H9 (cell line): ENCODE measurements at regions not wholly inside any gene's neighbourhood (a gene's known extent, or its start where the extent isn't known, plus 50 kb on each side); places are given as distances from the start of the nearest gene placed in this dataset.
"Not testable (repeated sequence)": the region's sequence is repeated elsewhere in the genome, so short reads cannot be mapped to it uniquely, and the experiment has no call there.

Experiments
- DNase-seq: peaks from one replicate; pipeline ENCODE4 v3.0.0-alpha.2; 2017
- H2AFZ ChIP-seq: one replicate; pipeline ENCODE4 v1.6.1; 2013; ENCODE audit warnings: mild to moderate bottlenecking, low read length, control low read depth, moderate library complexity
- H2AK5ac ChIP-seq: 2 replicates; pipeline ENCODE4 v1.6.1; 2013; ENCODE audit warnings: low read length, control low read depth, mixed read lengths; ENCODE audit not compliant: insufficient read length
- H2BK120ac ChIP-seq: one replicate; pipeline ENCODE4 v1.6.1; 2013; ENCODE audit warnings: low read depth, mild to moderate bottlenecking, low read length, control low read depth, inconsistent platforms; ENCODE audit not compliant: poor library complexity, severe bottlenecking
- H2BK12ac ChIP-seq: 2 replicates; pipeline ENCODE4 v1.6.1; 2013; ENCODE audit warnings: low read length, control low read depth, mixed read lengths, low read depth; ENCODE audit not compliant: insufficient read length
- H2BK15ac ChIP-seq: 2 replicates; pipeline ENCODE4 v1.6.1; 2013; ENCODE audit warnings: low read depth, low read length, control low read depth
- H2BK20ac ChIP-seq: one replicate; pipeline ENCODE4 v1.6.1; 2013; ENCODE audit warnings: low read depth, mild to moderate bottlenecking, low read length, control low read depth, inconsistent platforms; ENCODE audit not compliant: poor library complexity, severe bottlenecking
- H2BK5ac ChIP-seq: 2 replicates; pipeline ENCODE4 v1.6.1; 2013; ENCODE audit warnings: low read length, control low read depth, mixed read lengths; ENCODE audit not compliant: insufficient read length
- H3K14ac ChIP-seq: 2 replicates; pipeline ENCODE4 v1.6.1; 2013; ENCODE audit warnings: low read length, control low read depth; ENCODE audit not compliant: insufficient read depth
- H3K18ac ChIP-seq: 2 replicates; pipeline ENCODE4 v1.6.1; 2013; ENCODE audit warnings: low read depth, mild to moderate bottlenecking, mixed read lengths, low read length, control low read depth; ENCODE audit not compliant: insufficient read length
- H3K23ac ChIP-seq: 2 replicates; pipeline ENCODE4 v1.6.1; 2013; ENCODE audit warnings: low read length, control low read depth, mixed read lengths, low read depth; ENCODE audit not compliant: insufficient read length
- H3K23me2 ChIP-seq: 2 replicates; pipeline ENCODE4 v1.6.1; 2013; ENCODE audit warnings: low read depth, mild to moderate bottlenecking, mixed read lengths, low read length, control low read depth; ENCODE audit not compliant: insufficient read length, poor library complexity, severe bottlenecking
- H3K27ac ChIP-seq: 2 replicates; pipeline ENCODE4 v1.5.1; 2013; ENCODE audit warnings: low read length, control low read depth, mixed read lengths, low read depth; ENCODE audit not compliant: insufficient read length
- H3K27me3 ChIP-seq: 2 replicates; pipeline ENCODE4 v1.6.1; 2013; ENCODE audit warnings: low read length, control low read depth, inconsistent platforms; ENCODE audit not compliant: insufficient read depth
- H3K4ac ChIP-seq: 2 replicates; pipeline ENCODE4 v1.6.1; 2013; ENCODE audit warnings: low read depth, mild to moderate bottlenecking, control low read depth, inconsistent platforms, low read length, moderate library complexity
- H3K4me1 ChIP-seq: 2 replicates; pipeline ENCODE4 v1.6.1; 2013; ENCODE audit warnings: low read length, control low read depth, inconsistent platforms; ENCODE audit not compliant: insufficient read depth
- H3K4me2 ChIP-seq: 2 replicates; pipeline ENCODE4 v1.6.1; 2013; ENCODE audit warnings: low read length, control low read depth, mixed read lengths; ENCODE audit not compliant: insufficient read length, insufficient read depth
- H3K56ac ChIP-seq: 2 replicates; pipeline ENCODE4 v1.6.1; 2013; ENCODE audit warnings: low read depth, mild to moderate bottlenecking, mixed read lengths, low read length, control low read depth; ENCODE audit not compliant: insufficient read length
- H3K79me1 ChIP-seq: 2 replicates; pipeline ENCODE4 v1.6.1; 2013; ENCODE audit warnings: low read depth, mild to moderate bottlenecking, moderate library complexity, low read length, control low read depth, inconsistent platforms; ENCODE audit not compliant: insufficient read depth, poor library complexity, severe bottlenecking
- H3K79me2 ChIP-seq: 2 replicates; pipeline ENCODE4 v1.6.1; 2013; ENCODE audit warnings: low read length, control low read depth, inconsistent platforms; ENCODE audit not compliant: insufficient read depth
- H3K9ac ChIP-seq: 2 replicates; pipeline ENCODE4 v1.6.1; 2013; ENCODE audit warnings: low read length, control low read depth, mixed read lengths; ENCODE audit not compliant: insufficient read length; ENCODE audit errors: extremely low read depth
- H3K9me3 ChIP-seq: one replicate; pipeline ENCODE4 v1.6.1; 2013; ENCODE audit warnings: low read depth, low read length, inconsistent platforms; ENCODE audit not compliant: control insufficient read depth
- H3T11ph ChIP-seq: one replicate; pipeline ENCODE4 v1.6.1; 2013; ENCODE audit warnings: mild to moderate bottlenecking, low read length, control low read depth, inconsistent platforms
- H4K20me1 ChIP-seq: one replicate; pipeline ENCODE4 v1.6.1; 2013; ENCODE audit not compliant: control insufficient read depth, insufficient read length, insufficient read depth
- H4K5ac ChIP-seq: 2 replicates; pipeline ENCODE4 v1.6.1; 2013; ENCODE audit warnings: low read depth, mild to moderate bottlenecking, mixed read lengths, low read length, control low read depth; ENCODE audit not compliant: insufficient read length
- H4K8ac ChIP-seq: replicated peaks from 2 replicates; pipeline ENCODE4 v1.6.1; 2013; ENCODE audit warnings: low read length, control low read depth, mixed read lengths, low read depth; ENCODE audit not compliant: insufficient read length
- H4K91ac ChIP-seq: 2 replicates; pipeline ENCODE4 v1.6.1; 2013; ENCODE audit warnings: low read depth, mild to moderate bottlenecking, moderate library complexity, mixed read lengths, low read length, control low read depth; ENCODE audit not compliant: insufficient read length
- H3K27ac Mint-ChIP-seq, 3 experiments: 2 replicates in 2 of 3; 3 replicates in 1 of 3; pipeline ENCODE4 v1.8.0; 2020 to 2021; ENCODE audit warnings: mixed read lengths in 3 of 3, mild to moderate bottlenecking in 1 of 3, moderate library complexity in 1 of 3
- H3K27me3 Mint-ChIP-seq: 2 replicates; pipeline ENCODE4 v1.8.0; 2021; ENCODE audit warnings: low read depth, mild to moderate bottlenecking, moderate library complexity, mixed read lengths
- H3K36me3 Mint-ChIP-seq, 3 experiments: 2 replicates in 2 of 3; 3 replicates in 1 of 3; pipeline ENCODE4 v1.8.0; 2020 to 2021; ENCODE audit warnings: low read depth in 3 of 3, mixed read lengths in 3 of 3; ENCODE audit not compliant: insufficient read depth in 1 of 3
- H3K4me1 Mint-ChIP-seq, 2 experiments: 2 replicates each; pipeline ENCODE4 v1.8.0; 2020; ENCODE audit warnings: mixed read lengths in 2 of 2
- H3K4me3 Mint-ChIP-seq, 2 experiments: 2 replicates in 1 of 2; 3 replicates in 1 of 2; pipeline ENCODE4 v1.8.0; 2020 to 2021; ENCODE audit warnings: mild to moderate bottlenecking in 2 of 2, mixed read lengths in 2 of 2, moderate library complexity in 1 of 2
- H3K9me3 Mint-ChIP-seq, 2 experiments: 2 replicates in 1 of 2; 3 replicates in 1 of 2; pipeline ENCODE4 v1.8.0; 2020; ENCODE audit warnings: mild to moderate bottlenecking in 2 of 2, mixed read lengths in 2 of 2, moderate library complexity in 1 of 2
- WGBS: extraction: QIAGEN DNeasy Blood & Tissue Kit; methylation state at CpG from one replicate; pipeline ENCODE4 v1.1.7; 2013; ENCODE audit warnings: missing lambda C conversion rate, low lambda C conversion rate, mixed read lengths; ENCODE audit not compliant: insufficient read length; ENCODE audit errors: extremely low coverage; 5-methylcytosine and 5-hydroxymethylcytosine counted together
- TF ChIP-seq, protein P1 (sequence below): fragments of 200-600 bp; sonication (generic); conservative IDR thresholded peaks from 3 replicates; pipeline ENCODE4 v1.8.0; 2021; ENCODE audit warnings: antibody characterized with exemption, mild to moderate bottlenecking

DNA sequence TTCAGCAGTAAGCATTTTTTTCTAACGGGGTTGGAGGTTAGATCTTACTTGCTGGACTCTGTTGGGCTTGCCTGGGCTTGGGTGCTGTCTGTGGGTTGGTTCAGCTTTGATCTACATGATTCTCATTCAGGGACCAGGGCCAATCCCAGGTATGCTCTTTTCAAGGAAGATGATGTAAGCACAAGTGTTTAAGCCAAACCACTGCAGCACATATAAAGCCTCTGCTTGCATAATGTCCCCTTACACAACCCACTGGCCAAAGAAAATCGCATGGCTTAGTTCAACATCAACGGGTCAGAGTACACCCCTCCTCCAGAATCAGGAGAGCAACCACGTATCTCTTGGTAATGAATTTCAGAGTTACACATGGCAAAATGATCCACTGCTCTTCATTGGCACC is 83.9 kb downstream of the DNAJB9 start:
- no peaks in the 10 kb centered on the region for H3K9me3 Mint-ChIP-seq
- WGBS = no CpG with 5 or more reads among the region's 4 CpGs

DNA sequence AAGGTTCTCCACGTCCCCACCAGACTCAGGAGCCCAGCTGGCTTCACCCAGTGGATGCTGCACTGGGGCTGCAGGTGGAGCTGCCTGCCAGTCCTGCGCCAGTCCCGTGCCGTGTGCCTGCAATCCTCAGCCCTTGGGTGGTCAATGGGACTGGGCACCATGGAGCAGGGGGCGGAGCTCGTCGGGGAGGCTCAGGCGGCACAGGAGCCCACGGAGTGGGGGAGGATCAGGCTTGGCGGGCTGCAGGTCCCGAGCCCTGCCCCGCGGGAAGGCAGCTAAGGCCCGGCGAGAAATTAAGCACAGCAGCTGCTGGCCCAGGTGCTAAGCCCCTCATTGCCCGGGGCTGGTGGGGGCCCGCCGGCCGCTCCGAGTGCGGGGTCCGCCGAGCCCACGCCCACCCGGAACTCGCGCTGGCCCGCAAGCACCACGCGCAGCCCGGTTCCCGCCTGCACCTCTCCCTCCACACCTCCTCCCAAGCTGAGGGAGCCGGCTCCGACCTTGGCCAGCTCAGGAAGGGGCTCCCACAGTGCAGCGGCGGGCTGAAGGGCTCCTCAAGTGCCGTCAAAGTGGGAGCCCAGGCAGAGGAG is 87.6 kb downstream of the DNAJB9 start:
- not testable (repeated sequence) for H3K36me3 Mint-ChIP-seq, H3K4me1 Mint-ChIP-seq, H3K4ac ChIP-seq, DNase-seq, H3K56ac ChIP-seq, H3K79me1 ChIP-seq, H3K23me2 ChIP-seq, H4K5ac ChIP-seq, H2BK5ac ChIP-seq, H3K79me2 ChIP-seq, H3K4me3 Mint-ChIP-seq, H2BK120ac ChIP-seq, H3K27ac ChIP-seq, H2BK15ac ChIP-seq, H2BK12ac ChIP-seq, H4K8ac ChIP-seq, H3K4me1 ChIP-seq, H3K9me3 ChIP-seq, H2AK5ac ChIP-seq, H3K27me3 ChIP-seq, H2BK20ac ChIP-seq, H4K20me1 ChIP-seq, H3T11ph ChIP-seq, H2AFZ ChIP-seq, H3K9me3 Mint-ChIP-seq, H3K14ac ChIP-seq, H3K4me2 ChIP-seq, H4K91ac ChIP-seq, H3K9ac ChIP-seq, H3K18ac ChIP-seq, H3K27ac Mint-ChIP-seq, H3K23ac ChIP-seq, H3K27me3 Mint-ChIP-seq
- no CpG with 5 or more reads among the region's 37 CpGs for WGBS

More for the DNA sequence above, 83.9 kb downstream of the DNAJB9 start:
- H3K56ac ChIP-seq = no peak overlapping the region
- no peak overlapping the region for H3T11ph ChIP-seq
- no peak overlapping the region for H3K18ac ChIP-seq
- Mint-ChIP-seq H3K36me3 (no peaks in the 10 kb centered on the region), H3K27me3 (no peaks in the 10 kb centered on the region), H3K4me3 (no peak overlapping the region), H3K4me1 (no peaks in the 10 kb centered on the region), H3K27ac (no peak overlapping the region)
- no peak overlapping the region for H3K9ac ChIP-seq
- H3K27ac ChIP-seq = no peak overlapping the region
- H2AK5ac ChIP-seq = no peak overlapping the region
- no peak for DNase-seq
- H3K79me1 ChIP-seq = no peaks in the 10 kb centered on the region
- no peak overlapping the region for H3K4me2 ChIP-seq
- no peaks in the 10 kb centered on the region for H3K79me2 ChIP-seq
- no peaks in the 10 kb centered on the region for H3K9me3 ChIP-seq
- H2BK12ac ChIP-seq = no peak overlapping the region
- H2BK120ac ChIP-seq = no peak overlapping the region
- H3K14ac ChIP-seq = no peak overlapping the region
- H3K23me2 ChIP-seq = no peaks in the 10 kb centered on the region
- no peak overlapping the region for H2BK20ac ChIP-seq
- no peak overlapping the region for H3K23ac ChIP-seq
- no peak overlapping the region for H4K91ac ChIP-seq
- H3K4me1 ChIP-seq = no peaks in the 10 kb centered on the region
- H2BK15ac ChIP-seq = no peak overlapping the region
- no peak overlapping the region for H4K5ac ChIP-seq
- H4K20me1 ChIP-seq = no peaks in the 10 kb centered on the region
- no peak overlapping the region for H3K4ac ChIP-seq
- H4K8ac ChIP-seq = no peak overlapping the region
- H2BK5ac ChIP-seq = no peak overlapping the region
- H2AFZ ChIP-seq = no peak overlapping the region
- TF ChIP-seq, protein P1, sequence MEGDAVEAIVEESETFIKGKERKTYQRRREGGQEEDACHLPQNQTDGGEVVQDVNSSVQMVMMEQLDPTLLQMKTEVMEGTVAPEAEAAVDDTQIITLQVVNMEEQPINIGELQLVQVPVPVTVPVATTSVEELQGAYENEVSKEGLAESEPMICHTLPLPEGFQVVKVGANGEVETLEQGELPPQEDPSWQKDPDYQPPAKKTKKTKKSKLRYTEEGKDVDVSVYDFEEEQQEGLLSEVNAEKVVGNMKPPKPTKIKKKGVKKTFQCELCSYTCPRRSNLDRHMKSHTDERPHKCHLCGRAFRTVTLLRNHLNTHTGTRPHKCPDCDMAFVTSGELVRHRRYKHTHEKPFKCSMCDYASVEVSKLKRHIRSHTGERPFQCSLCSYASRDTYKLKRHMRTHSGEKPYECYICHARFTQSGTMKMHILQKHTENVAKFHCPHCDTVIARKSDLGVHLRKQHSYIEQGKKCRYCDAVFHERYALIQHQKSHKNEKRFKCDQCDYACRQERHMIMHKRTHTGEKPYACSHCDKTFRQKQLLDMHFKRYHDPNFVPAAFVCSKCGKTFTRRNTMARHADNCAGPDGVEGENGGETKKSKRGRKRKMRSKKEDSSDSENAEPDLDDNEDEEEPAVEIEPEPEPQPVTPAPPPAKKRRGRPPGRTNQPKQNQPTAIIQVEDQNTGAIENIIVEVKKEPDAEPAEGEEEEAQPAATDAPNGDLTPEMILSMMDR = no peak
- H3K27me3 ChIP-seq = no peaks in the 10 kb centered on the region
